GM10248 (cell line): ENCODE measurements at regions not wholly inside any gene's neighbourhood (a gene's known extent, or its start where the extent isn't known, plus 50 kb on each side); places are given as distances from the start of the nearest gene placed in this dataset.

ENCODE experiments used
- CTCF ChIA-PET: fragments of 300-600 bp; sonication (Branson Sonifier 250); formaldehyde crosslinking; extraction: SDS; loops from one replicate; lab custom pipeline; 2021; ENCODE audit warnings: antibody characterized with exemption; lab: Yijun Ruan, JAX
- POLR2A ChIA-PET: fragments of 350-650 bp; sonication (Branson Sonifier 250); formaldehyde crosslinking; extraction: SDS; loops from one replicate; lab custom pipeline; 2020; ENCODE audit warnings: antibody characterized with exemption; lab: Yijun Ruan, JAX
- DNase-seq: peaks from one replicate; pipeline ENCODE4 v3.0.0; 2012; ENCODE audit errors: extremely low spot score
- CTCF ChIP-seq: IDR thresholded peaks from 2 replicates; pipeline ENCODE4 v1.5.1; 2012; ENCODE audit warnings: mild to moderate bottlenecking, low read depth; ENCODE audit errors: extremely low read depth, missing control alignments, control extremely low read depth

GRCh38 chr1:219538886-219539285 is 74.0 kb downstream of the ZC3H11B start:
- TF ChIP-seq CTCF: no peak
- CTCF ChIA-PET: interaction anchor here (1.0 to 8.1 kb wide), 8 partner anchors 11 to 122 kb away, joined by 3 to 82 read pairs (median 4); no protein-coding TSS in a partner anchor
- POLR2A ChIA-PET: no interaction called here
- no peak for DNase-seq

GRCh38 chr1:219537223-219537631 is 75.7 kb downstream of the ZC3H11B start:
- no peak for DNase-seq
- no peak for TF ChIP-seq CTCF
- POLR2A ChIA-PET: interaction anchor here (0.7 kb wide), 1 partner anchor 42 kb away, joined by 3 read pairs; no protein-coding TSS in a partner anchor
- CTCF ChIA-PET: interaction anchor here (0.8 to 8.1 kb wide), 5 partner anchors 15 to 349 kb away, joined by 3 to 82 read pairs (median 4); no protein-coding TSS in a partner anchor

GRCh38 chr1:219536038-219536437 is 76.9 kb downstream of the ZC3H11B start:
- DNase-seq: no peak
- POLR2A ChIA-PET: no interaction called here
- CTCF ChIA-PET: interaction anchor here (1.1 to 8.1 kb wide), 2 partner anchors 16 to 30 kb away, joined by 3 to 82 read pairs; no protein-coding TSS in a partner anchor
- TF ChIP-seq CTCF: no peak

- ChIA-PET CTCF (interaction anchor here (0.7 to 8.1 kb wide), 3 partner anchors 11 to 33 kb away, joined by 3 to 82 read pairs (median 3); no protein-coding TSS in a partner anchor), POLR2A (no interaction called here)
- DNase-seq: no peak
- no peak for TF ChIP-seq CTCF
Measured at GRCh38 chr1:219534991-219535390, 77.9 kb downstream of the ZC3H11B start.

GRCh38 chr1:219533280-219533679 is 79.6 kb downstream of the ZC3H11B start:
- CTCF ChIA-PET: interaction anchor here (1.2 to 1.8 kb wide), 3 partner anchors 12 to 19 kb away, joined by 3 to 10 read pairs (median 3); no protein-coding TSS in a partner anchor
- no peak for TF ChIP-seq CTCF
- no peak for DNase-seq
- POLR2A ChIA-PET: no interaction called here

- TF ChIP-seq CTCF: no peak
- POLR2A ChIA-PET: no interaction called here
- DNase-seq: no peak
- CTCF ChIA-PET: interaction anchor here (1.0 to 3.0 kb wide), 4 partner anchors 9 to 76 kb away, joined by 3 to 15 read pairs (median 8); no protein-coding TSS in a partner anchor
Measured at GRCh38 chr1:219529116-219529515, 83.8 kb downstream of the ZC3H11B start.

GRCh38 chr1:219528633-219529032 is 84.3 kb downstream of the ZC3H11B start:
- DNase-seq: no peak
- TF ChIP-seq CTCF: no peak
- ChIA-PET CTCF (interaction anchor here (1.0 to 3.0 kb wide), 4 partner anchors 10 to 75 kb away, joined by 3 to 15 read pairs (median 8); no protein-coding TSS in a partner anchor), POLR2A (no interaction called here)
